ENCODE measurements at regions not wholly inside any gene's neighbourhood (a gene's known extent, or its start where the extent isn't known, plus 50 kb on each side); places are given as distances from the start of the nearest gene placed in this dataset.

DNA sequence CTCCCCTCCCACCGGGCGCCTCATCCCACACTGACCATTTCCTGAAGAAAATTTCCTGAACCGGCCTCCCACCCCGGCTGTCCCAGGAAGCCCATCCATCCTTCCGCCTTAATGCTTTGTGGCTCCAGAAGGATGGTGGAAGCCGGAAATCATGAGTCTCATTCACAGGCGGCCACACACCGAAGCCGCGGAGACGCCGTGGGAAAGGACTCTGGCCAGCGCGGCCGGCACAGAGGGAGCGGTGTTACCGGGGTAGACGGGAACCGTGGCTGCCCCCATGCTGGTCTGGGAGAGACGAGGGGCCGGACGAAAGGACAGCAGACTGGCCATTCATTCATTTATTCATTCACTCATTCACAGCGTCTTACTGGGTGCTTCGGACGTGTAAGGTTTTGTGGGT, 326.8 kb downstream of the SEC14L1 start:
- H3K4me3 ChIP-seq (ENCODE audit: low read depth, low read length) = no peak overlapping the region

DNA sequence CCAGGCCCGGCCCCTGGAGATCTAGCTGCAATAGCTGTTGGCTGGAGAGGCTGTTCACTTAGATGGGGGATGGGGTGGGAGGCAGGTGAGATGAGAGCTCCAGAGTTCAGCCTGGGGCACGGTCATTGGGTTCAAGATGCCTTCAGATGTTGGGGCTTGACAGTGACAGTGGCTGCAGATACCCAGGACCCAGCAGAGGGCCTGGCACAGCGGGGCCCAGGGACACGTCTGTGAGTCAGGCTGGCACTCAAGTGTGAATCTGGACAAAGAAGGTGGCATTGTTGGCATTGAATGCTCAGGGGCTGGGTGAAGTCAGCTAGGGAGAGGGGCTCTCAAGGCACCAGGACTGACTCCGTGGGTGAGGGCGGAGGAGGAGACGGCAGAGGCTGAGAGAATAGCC, 328.1 kb downstream of the SEC14L1 start:
- H3K4me3 ChIP-seq (ENCODE audit: low read depth, low read length) = no peak overlapping the region

DNA sequence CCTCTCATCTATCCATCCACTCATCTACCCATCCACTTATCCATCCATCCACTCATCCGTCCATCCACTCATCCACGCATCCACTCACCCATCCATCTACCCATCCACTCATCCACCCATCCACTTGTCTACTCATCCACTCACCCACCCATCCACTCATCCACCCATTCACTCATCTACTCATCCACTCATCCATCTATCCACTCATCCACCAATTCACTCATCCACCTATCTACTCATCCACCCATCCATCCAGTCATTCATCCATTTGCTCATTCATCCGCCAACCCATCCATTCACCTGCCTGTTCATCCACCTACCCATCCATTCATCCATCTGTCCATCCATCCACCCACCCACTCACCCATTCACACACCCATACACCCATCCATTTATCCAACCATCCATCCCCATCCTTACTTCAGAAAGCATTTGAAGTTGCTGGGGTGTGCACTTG, 329.6 kb downstream of the SEC14L1 start:
- no peak overlapping the region for H3K4me3 ChIP-seq (ENCODE audit: low read depth, low read length)

DNA sequence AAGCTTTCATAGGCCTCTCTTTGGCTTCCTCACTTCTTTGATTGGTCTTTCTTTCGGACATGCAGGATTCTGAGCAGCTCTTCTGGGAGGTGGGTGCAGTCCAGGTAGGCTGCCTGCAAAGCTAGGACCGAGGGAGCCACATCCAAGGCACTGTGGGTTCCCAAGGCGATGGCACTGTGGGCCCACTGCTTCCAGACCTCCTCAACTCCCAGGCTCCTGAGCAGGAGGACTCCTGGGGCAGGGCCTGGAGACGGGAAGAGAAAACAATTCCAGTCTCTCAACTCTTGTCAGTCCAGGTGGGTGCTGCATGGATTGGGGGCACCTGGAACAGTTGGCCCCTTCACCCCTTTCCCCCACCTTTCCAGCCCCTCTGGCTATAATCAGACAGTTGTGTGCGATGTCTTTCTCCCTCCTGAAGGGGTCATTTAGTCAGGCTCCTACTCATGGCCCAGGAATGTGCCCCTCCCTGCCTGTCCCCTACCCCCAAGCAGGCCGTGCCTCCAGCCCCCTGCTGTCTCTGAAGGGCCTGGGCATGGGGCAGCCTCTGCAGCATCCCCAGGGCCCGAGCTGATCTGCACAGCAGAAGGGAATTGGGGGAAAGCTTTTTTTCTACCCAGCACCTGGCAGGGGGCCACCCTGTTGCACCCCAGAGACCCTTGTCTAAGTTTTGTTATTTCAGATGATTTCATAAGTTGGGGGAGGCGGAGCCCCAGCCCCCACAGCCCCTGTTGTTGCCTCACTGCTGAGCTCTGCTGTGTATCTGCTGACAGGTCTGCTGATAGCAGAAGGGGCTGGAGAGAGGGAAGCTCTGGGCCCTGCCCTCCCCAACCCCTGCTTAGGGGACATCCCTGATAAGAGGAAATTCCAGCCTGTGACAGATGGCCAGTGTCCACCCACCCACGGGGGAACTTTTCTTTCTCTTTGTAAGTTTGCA, 330.3 kb downstream of the SEC14L1 start:
- no peak overlapping the region for H3K4me3 ChIP-seq (ENCODE audit: low read depth, low read length)

DNA sequence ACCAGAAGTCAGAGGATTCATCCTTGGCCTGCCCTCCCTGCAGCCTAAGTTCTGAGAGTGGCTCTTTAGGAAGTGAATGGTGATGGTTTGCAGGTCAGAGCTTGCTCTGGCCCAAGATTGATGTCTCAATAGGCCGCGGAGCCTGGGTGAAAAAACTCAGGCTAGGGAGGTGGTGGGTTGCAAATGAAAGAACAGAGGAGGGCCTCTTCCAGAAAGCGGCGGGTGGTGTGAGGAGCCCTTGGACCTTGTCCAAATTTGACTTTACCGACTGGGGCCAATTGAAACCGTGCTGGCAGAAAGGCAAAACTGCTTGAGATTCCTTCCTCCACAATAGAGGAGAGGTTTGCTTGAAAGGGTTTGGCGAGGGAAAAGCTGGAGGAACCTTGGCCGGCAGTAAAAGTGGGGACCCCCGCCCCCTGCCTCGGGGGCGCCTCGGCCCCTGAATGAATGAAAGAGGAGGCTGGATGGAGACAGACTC, 331.3 kb downstream of the SEC14L1 start:
- no peak overlapping the region for H3K4me3 ChIP-seq (ENCODE audit: low read depth, low read length)

DNA sequence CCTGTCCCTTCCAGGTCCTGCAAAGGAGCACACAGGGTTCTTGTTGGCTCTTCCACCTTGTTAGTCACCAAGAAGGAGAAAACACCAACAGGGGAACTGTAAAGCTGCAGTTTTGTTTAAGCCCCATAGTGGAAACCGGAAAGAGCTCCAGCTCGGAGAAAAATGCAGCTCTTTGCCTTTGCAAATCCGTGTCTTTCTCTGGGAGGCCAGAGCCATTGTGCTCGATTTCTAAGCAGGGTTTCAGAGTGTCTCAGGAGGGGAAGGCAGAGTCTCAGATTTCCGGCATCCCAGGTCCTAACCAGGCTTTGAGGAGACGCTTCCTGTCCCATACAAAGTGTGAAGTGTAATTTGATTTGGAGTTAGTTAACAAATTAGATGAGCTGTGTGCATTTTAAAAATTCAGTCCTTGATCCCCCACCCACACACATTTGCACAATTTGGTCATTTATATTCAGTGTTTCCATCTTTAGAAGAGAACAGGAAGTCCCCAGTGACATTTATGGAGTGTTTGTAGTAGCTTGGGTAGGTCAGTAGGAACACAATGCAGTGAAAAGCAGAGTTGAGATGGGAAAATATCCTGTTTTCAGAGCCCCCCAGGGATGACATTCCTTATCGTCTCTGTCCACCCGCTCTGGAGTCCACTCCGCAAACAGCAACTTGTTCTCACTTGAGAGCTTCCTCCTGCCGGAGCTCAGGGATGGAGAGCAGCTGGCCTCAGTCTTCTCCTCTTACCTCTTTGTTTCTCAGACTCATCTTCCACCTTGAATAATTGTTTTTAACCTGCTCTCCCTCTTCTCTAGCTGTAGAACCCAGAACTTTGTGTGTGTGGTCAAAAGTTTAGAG, 331.9 kb downstream of the SEC14L1 start:
- no peak overlapping the region for H3K4me3 ChIP-seq (ENCODE audit: low read depth, low read length)

DNA sequence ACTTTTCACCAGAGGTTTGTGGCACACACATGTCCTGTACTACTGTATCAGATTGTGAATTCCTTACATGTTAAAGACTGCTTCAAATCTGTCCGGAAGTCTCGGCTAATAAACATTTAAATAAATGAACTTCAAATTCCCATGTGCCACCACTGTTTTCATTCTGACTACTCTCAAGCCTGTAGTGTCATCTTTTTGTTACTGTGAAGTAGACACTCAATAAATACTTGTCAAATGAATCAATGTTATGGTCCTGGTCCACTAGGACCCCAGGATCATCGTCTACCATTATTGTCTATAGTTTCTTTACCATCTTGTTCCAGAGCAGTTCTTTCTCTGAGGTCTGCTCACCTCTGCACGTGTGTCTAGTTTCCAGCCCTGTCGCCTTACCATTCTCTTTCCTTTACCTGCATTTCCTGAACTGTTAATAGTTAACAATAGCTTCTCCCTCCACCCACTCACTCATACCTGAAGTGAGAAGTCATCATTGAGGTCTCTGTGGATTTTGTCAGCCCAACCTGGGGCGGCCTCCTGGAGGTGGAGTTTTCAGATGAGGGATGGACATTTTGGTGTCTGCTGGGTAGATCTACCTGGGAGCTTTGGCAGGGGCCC, 333.0 kb downstream of the SEC14L1 start:
- no peak overlapping the region for H3K4me3 ChIP-seq (ENCODE audit: low read depth, low read length)

DNA sequence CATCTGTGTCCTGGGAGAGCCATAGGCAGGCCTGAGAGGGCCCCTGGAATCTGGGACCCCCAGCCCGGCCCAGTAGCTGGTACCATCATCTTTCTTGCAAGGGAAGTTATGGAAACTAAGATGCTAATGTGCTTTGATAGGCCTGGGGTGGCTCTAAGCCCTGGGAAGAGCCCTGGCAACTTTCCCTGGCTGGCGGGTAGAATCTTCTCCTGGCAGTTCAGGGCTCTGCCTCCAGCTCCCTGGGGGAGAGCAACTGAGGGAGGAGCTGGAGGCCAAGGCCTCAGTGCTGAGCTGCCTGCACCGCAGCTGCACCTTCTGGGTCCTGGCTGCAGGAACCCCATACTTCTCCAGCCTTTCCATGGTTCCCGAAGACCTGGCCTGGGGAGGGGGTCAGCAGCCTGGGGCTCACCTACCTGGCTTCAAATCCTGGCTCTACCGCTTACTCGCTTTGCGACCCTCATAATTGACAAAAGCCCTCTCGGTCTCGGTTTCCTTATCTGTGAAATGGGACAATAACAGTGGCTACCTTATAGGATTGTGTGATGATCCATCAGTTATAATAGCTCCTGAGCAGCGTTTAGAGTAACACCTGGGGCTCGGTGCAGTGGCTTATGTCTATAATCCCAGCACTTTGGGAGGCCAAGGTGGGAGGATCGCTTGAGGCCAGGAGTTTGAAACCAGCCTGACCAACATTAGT, 333.7 kb downstream of the SEC14L1 start:
- H3K4me3 ChIP-seq (ENCODE audit: low read depth, low read length) = no peak overlapping the region

DNA sequence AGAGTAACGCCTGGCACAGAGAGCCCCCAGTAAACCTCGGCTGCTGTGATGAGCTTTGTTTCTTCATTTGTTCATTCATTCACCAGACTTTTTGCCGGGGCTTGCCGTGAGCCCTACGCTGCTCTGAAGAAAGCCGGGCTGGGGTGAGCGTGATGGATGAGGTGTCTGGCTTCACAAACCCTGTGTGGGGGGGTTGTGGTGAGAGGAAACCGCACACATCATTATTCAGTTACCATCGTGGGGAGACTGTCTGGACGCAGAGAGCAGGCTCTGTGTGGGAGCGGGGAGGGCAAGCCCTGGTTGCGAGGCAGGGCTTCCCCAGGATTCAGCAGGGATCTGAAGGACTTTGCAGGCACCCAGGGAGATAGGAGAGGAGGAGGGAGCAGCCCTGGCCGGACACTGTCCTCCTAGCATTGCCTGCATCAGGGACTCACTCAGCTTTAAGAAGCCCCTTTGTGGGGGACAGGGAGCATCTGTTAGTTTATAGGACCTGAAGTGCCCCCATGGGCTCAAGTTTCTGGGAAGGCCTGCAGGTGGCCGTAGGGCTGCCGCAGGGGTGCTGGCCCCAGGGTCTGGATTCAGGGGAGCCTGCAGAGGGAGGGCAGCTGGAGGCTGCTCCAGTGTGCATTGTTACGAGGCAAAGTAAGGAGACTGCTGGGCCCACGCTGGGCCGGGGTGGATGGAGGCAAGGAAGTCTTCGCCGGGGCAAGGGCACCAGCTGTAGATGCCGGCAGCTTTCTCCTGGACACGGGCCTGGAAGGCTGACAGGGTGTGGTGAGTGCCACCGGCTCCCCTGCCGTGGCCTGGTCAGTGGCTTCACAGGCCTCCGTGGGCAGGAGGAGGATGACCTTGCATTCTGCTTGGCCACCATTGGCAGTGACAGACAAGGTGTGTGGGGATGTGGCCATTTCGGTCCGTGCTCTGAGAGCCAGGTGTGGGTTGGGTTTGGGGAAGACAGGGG, 334.5 kb downstream of the SEC14L1 start:
- no peak overlapping the region for H3K4me3 ChIP-seq (ENCODE audit: low read depth, low read length)

DNA sequence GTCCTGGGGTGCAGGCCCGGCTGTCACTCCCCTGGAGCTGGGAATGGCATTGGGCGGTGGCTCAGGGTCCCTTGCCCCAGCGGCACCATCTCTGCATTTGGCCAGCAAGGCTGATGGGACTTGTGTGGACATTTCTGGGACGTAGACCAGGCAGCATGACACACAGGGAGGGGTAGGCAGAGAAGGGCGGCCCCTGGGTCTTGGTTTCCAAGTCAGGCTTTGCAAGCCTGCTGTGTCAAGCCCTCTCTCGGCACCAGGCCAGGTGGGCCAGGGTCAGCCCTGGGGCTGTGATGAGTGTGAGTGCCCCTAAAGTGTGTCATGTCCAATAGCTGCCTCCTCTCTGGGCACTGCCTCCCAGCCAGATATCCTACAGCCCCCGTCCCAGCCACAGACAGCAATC, 335.2 kb downstream of the SEC14L1 start:
- H3K4me3 ChIP-seq (ENCODE audit: low read depth, low read length) = no peak overlapping the region

DNA sequence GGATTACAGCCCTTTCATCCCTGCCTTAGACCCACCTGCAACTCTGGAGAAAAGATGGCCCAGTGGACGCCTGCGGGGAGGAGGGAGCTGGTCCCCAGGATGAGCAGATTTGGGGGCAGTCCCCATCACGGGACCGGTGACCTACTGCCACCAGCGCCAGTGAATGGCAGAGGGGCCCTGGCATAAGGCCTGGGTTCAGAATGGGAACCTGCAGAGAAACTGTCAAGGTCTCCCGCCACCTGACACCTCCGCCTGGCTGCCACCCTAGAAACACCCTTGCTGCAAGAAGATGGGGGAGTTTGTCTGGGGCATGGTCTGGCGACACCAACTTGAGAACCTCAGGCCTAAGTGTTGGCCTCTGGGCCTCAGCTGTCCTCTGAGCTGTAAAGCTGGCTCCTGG, 335.7 kb downstream of the SEC14L1 start:
- no peak overlapping the region for H3K4me3 ChIP-seq (ENCODE audit: low read depth, low read length)

DNA sequence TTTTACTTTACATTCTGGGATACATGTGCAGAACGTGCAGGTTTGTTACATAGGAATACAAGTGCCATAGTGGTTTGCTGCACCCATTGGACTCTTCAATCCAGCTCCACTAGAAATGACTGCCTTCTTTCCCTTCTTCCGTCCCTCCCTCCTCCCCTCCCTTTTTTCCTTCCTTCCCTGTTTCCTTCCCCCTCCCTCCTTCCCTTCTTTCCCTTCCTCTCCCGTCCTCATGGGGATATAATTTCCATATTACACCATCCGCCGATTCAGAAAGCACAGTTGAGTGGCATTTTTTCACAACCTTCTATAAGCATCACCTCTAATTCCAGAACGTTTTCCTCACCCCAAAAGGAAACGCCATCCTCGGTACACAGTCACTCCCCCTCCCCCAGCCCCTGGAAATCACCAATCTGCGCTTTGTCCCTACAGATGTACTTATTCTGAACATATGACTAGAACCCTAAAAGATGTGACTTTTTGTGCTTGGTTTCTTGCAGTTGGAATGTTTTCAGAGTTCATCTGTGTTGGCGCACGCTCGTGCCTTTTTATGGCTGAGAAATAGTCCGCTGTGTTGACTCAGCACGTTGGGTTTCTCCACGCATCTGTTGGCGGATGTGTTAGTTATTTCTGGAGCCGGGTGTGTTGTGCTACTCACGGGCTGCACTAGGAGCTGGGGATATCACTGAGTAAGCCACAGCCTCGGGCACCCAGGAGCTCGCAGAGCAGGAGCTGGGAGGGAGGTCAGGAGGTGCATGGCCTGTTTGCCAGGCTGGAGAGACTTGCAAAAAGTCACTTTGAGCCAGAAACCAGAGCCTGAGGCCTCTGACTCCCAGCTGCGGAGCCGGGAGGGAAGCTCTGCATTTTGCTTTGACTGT, 336.4 kb downstream of the SEC14L1 start:
- no peak overlapping the region for H3K4me3 ChIP-seq (ENCODE audit: low read depth, low read length)

DNA sequence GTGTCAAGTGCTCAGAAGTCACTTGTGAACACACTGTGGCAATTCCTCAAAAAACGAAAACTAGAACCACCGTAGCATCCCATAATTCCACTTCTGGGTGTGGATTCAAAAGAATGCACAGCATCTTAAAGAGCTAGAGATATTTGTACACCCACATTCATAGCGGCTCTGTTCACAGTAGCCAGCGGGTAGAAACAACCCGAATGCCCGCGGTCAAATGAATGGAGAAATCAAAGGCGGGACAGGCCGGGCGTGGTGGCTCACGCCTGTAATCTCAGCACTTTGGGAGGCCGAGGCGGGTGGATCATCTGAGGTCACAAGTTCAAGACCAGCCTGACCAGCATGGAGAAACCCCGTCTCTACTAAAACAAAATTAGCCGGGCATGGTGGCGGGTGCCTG, 337.5 kb downstream of the SEC14L1 start:
- H3K4me3 ChIP-seq (ENCODE audit: low read depth, low read length) = no peak overlapping the region

DNA sequence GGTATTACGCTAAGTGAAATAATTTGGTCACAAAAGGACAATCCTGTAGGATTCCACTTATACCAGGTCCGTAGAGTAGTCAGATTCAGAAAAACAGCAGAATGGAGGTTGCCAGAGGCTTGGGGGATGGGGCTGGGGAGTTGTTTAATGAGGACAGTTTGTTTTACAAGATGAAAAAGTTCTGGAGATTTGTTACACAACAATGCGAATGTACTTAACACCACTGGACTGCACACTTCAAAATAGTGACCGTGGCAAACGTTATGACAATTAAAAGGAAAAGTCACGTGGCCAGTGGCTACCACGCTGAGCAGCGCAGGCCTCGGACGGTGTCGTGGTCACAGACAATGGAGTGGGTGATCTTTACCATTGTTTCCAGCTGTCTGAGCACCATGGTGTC, 338.1 kb downstream of the SEC14L1 start:
- no peak overlapping the region for H3K4me3 ChIP-seq (ENCODE audit: low read depth, low read length)

DNA sequence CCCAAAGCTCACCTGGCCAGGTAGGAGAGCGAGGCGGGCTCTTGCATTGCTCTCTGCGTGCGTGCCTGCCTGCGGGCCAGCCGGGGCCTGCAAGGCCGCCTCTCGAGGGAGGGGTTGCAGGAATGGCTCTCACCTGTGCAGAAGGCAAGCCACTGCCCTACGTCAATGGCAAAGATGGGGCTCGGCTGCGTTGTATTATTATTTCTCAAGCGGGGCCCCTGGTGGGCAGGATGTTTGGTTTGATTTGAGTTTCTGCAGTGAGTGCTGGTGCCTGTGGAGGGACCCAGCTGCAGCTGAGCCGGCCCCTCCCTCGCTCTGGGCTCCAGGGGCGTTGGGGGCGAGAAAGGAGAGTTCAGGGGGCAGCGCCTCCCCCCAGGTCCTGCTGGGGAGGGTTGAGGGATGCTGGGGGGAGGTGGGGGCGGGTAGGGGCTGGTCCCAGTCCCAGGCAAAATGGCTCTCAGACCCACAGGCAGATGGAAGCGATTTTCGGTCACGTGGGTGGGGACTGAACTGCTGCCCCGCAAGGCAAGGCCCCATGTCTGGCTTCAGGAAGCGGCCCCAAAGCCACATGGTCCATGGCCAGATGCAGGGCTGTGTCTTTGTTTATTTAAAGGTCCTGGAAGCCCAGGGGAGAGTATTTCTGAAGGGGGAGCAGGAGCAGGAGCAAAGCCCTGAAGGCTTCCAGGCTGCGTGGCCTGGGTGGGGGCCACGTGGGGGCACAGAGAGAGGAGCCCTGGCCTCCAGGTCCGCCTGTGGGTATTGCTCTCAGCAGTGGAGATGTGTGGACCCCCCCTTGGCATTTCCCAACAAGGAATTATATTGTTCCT, 338.8 kb downstream of the SEC14L1 start:
- no peak overlapping the region for H3K4me3 ChIP-seq (ENCODE audit: low read depth, low read length)

DNA sequence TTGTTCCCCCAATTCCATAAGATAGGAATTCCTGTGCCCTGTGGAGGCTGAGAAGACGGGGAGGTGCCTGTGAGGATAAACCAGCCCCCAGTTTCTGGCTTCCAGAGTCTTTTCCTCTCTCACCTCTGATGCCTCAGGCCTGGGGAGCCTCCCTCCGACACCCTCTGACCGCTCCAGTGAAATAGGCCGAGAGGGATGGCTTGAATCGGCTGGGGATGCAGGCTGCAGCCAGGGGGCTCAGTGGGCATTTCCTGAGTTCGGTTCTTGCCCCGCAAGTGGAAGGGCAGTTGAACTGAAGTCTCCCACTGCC, 339.4 kb downstream of the SEC14L1 start:
- no peak overlapping the region for H3K4me3 ChIP-seq (ENCODE audit: low read depth, low read length)

DNA sequence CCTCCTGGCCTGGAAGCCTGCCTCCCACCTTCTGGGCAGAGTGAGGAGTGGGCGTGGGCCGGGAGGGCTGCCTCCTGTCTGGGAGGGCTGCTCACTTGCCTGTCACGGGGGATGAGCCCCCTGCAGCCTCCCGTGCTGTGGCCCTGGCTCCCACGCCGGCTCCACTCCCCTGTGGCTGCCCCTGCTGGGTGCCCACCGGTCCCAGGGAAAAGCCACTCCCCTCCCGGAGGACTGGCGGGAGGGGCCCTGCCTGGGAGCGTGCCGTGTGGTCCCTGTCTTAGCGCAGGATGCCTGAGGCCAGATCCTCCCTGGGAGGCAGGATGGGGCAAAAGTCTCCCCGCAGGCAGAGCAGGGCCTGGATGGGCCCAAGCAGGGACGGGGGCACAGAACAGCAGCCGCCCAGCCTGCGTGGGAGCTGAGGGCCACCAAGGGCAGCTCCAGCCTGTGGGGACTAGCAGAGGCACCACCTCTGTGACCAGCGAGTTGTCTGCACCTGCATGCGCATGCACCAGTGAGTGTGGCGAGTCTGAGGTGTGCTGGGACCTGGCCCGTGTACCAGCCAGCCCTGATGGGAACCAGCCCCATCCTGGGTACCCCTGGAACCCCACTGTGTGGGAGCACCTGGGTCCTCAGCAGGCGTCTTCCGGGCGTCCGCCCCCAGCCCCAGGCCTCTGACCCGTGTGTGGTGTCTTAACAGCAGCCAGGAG, 339.9 kb downstream of the SEC14L1 start:
- no peak overlapping the region for H3K4me3 ChIP-seq (ENCODE audit: low read depth, low read length)
